ENCODE measurements at regions not wholly inside any gene's neighbourhood (a gene's known extent, or its start where the extent isn't known, plus 50 kb on each side); places are given as distances from the start of the nearest gene placed in this dataset.
"Not testable (repeated sequence)": the region's sequence is repeated elsewhere in the genome, so short reads cannot be mapped to it uniquely, and the experiment has no call there.

DNA sequence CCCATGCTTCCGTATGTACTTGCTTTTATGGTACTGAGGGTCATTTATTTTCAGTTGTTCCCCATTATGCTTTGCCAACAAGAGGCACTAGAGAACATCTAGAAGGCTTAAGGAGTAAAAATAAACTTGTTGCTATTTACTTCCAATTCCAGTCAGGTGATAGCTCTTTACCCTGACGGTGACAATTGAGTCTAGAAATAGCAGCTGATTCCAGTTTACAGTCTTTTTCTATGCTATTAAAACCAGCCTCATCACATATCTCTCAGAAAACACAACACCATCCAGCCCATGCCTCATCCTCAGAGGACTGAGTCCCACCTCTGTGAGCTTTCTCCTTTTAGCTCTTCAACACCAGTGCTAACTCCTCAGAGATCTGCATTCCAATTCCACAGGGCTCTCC lies 327.0 kb downstream of the GPD2 start:
- DNase-seq (ENCODE audit: low spot score) = no peak
- intact Hi-C loops (cut with DNase I) = no loop called here

DNA sequence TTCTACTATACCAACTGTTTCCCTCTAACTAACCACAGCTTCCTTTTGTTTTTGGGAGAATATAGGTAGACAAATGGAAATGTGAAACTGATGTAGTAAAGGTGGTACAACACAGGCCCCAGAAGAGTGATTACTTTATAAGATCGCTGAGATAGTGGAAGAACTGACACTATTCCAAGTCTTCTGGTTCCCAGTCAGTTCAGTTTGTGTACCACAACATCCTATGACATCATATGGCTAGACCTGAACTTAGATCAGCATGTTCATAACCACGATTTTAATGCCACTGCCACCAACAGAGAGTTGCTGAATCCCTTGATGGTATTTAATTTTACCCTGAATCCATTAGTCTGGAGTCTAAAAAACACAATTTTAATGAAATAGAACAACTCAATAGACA lies 328.9 kb downstream of the GPD2 start:
- intact Hi-C loops (cut with DNase I) = no loop called here
- no peak for DNase-seq (ENCODE audit: low spot score)

DNA sequence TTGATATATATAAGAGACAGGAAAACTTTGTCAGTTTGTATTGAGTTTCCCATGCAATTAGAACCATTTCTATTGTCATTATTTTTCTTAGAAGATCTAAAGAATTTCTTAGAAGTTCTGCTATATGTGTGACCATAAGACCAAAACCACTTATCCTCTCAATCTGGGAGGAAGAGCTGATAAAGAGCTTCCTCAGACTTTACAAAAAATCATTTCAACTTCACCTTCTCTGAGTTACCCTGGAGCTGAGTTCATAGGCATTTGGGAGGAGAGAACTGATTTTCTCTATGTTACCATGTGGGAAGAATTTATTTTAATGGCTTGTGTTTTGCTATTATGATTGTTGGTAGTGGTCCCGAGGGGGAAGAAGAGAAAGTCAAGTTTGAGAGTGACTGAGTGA lies 329.3 kb downstream of the GPD2 start:
- intact Hi-C loops (cut with DNase I) = no loop called here
- no peak for DNase-seq (ENCODE audit: low spot score)

DNA sequence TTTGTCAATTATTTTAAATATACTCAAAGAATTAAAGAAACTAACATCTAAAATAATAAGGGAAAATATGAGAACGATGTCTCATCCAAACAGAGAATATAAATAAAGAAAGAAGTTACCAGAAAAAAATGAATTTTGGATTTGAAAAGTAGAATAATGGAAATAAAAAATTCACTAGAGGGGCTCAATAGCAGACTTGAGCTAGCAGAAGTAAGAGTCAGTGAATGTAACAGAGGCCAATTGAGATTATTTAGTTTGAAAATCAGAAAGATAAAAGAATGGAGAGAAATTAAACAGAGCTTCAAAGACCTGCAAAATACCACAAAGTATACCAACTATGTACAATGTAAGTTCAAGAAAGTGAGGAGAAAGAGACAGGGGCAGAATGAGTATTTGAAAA lies 333.6 kb downstream of the GPD2 start:
- DNase-seq (ENCODE audit: low spot score) = no peak
- intact Hi-C loops (cut with DNase I) = no loop called here

DNA sequence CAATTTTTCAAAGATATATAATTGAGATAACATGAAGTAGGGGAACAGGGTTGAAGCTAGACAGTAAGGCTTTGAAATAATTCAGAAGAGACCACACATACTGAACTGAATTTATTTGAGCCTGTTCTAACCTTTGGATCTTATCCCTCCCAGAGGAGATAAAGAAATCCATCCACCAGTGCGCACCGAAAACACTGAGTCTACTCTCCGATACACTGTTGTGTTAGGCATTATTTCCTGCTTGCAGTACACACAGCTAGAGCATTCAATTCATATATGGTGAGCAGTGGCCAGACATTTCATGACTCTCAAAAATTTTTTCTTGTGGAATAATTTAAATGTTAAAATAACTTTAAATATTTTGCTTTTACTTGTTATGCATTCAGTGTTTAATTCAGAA lies 342.7 kb downstream of the GPD2 start:
- intact Hi-C loops (cut with DNase I) = no loop called here
- no peak for DNase-seq (ENCODE audit: low spot score)

DNA sequence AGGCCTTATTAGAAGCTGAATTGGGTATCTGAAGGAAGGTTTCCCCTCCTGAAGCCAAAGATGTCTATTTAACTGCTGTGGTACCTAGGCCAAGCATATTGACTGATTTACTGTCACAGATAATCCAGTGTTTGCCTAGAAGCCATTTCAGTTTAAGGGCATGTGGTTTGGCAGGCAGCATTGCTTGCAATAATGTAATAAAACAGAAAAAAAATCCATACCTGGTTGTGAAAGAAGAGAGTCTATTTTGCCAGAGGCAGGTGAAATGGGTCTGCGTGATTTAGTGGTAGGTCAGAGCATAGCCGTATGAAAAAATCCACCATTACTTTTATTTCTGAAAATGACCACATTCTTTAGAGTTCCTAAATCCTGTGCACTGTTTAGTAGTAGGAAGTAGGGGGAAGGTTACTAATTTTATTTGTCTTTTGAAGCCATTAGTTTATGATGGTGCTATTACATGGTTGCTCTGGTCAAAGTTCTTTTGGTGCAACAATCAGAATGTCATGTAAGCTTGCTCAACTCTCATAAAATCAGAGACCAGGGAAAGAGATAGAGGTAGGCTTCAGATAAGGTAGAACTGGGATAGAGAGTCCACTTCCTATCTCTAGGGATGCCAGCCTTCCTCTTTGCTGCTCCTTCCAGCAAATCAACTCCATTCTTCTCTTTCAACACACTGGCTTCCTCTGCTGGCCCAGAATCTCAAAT lies 343.4 kb downstream of the GPD2 start:
- intact Hi-C loops (cut with DNase I) = no loop called here
- no peak for DNase-seq (ENCODE audit: low spot score)

DNA sequence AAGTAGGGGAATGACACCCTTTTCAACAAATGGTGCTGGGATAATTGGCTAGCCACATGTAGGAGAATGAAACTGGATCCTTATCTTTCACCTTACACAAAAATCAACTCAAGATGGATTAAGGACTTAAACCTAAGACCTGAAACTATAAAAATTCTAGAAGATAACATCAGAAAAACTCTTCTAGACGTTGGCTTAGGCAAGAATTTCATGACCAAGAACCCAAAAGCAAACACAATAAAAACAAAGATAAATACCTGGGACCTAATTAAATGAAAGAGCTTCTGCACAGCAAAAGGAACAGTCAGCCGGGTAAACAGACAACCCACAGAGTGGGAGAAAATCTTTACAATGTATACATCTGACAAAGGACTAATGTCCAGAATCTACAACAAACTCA lies 345.5 kb downstream of the GPD2 start:
- intact Hi-C loops (cut with DNase I); DNase-seq (ENCODE audit: low spot score): not testable (repeated sequence)

DNA sequence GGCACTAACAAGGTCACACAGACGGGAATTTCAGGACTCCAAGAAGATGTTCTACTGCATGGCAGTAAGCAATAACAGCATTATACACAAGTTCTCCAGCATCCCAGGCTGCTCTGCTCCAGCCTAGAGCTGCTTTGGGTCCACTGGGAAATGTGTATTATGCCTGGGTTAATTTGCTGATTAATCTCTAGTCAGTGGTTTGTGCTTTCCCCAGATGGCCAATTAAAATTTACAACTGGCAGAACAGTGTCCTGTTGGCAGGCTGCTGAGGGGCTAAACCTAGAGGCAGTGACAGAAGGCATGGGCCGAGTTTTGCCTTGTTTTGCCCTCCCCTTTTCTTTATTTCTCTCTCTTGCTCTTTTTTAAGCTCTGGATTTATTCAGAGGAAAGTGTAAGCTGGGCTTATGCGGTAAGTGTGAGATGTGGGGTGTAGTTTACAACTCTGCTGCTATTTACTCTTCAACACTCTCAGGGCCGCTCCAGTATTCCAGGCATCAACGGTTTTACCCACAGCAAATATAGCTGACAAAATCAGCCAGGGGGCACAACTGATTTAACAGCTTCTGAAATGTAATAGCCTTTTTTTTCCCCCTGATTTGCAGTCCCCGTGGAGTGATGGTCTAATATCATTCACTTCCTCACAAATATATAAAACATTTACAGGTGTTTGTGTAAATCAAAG lies 348.0 kb downstream of the GPD2 start:
- DNase-seq (ENCODE audit: low spot score) = no peak
- intact Hi-C loops (cut with DNase I) = no loop called here

DNA sequence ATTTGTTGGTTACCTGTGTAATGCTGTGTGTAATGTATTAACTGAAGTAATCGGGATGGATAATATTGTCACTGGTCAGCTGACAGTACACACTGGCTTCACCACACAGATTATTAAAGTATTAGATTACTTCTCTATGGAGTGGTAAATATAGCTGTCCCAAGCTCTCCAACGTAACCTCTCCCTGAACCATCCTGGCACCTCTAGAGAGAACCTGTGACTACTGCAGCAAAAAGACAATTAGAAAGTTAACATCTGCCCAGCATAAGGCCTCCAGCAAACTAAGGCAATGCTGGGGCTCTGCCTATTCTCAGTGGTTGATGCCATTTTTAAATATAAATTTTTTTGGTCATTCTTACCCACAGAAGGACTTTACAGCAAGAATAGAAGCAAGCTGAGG lies 351.3 kb downstream of the GPD2 start:
- intact Hi-C loops (cut with DNase I) = no loop called here

DNA sequence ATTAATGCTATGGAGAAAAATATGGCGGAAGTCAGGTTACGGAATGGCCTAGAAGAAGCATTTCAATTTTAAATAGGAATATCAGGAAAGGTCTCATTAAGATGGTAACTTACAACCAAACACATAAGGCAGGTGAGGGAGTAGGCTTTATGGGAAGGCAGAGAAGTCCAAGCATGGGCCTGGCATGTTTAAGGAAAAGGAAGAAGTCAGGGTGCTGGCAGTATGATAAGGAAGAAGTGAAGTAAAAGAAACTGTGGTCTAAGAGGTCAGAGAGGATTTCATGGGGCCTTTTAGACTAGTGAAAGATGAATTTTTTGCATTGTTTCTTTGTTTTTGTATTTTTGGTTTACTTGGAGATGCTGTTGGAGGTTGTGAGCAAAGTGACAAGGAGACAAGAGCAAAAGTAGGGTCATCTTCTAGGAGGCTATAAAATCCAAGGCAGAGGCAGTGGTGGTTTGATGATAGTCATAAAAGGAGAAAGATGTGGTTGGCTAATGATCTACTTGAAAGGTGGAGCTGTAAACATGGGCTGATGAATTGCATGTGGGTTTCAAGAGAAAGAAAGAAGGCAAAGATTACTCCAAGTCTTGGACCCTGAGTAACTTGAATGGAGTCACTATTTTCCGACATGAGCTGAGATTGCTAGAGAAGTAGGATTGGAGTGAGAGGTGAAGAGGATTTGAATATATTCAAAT lies 354.3 kb downstream of the GPD2 start:
- intact Hi-C loops (cut with DNase I) = no loop called here
- DNase-seq (ENCODE audit: low spot score) = no peak

More for the DNA sequence above, 351.3 kb downstream of the GPD2 start:
- DNase-seq (ENCODE audit: low spot score) = no peak

DNA sequence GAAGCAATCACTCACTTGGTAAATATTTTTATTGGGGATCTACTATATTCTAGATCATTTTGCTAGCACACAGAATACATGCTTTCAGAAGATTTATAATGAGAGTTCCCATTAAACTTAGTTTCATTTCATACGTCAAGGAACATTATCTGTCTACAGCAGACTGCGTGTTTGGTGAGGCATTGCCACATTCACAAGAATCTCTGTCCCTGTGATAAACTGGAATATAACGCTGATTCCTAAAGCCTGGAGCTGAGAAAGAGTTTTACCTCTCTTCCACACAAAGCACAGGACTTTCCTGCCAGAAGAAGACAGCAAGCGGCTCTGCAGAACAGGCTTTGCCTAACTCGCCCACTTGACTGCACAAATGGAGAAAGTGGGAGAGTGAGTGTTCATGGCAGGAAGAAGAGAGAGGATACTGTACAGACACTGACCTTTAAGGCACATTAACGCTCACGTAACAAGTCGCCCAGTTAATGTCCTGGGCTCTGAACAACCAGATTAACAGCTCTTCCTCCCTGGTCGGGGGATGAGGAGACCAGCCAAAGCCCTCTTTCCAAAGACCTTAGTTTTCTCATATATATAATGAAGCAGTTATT lies 356.2 kb downstream of the GPD2 start:
- intact Hi-C loops (cut with DNase I) = no loop called here
- DNase-seq (ENCODE audit: low spot score) = no peak

DNA sequence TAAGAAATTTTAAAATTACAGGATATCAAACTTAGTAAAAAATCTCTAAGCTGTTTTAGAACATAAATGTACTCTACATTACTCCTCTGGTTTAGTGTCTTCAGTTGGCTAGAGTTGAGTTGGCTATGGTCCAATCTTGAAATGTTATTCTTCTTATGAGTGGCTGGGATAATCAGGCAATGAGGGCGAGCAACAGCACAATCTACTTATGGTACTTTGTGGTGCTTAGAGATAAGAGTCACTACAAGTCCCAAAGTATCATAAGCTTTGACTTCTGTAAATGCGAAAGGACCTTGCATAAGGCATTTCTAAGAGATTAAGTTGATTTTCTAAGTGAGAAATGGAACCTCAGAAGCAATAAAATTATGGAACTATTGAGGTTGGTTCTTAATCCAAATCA lies 361.7 kb downstream of the GPD2 start:
- no peak for DNase-seq (ENCODE audit: low spot score)
- intact Hi-C loops (cut with DNase I) = no loop called here

DNA sequence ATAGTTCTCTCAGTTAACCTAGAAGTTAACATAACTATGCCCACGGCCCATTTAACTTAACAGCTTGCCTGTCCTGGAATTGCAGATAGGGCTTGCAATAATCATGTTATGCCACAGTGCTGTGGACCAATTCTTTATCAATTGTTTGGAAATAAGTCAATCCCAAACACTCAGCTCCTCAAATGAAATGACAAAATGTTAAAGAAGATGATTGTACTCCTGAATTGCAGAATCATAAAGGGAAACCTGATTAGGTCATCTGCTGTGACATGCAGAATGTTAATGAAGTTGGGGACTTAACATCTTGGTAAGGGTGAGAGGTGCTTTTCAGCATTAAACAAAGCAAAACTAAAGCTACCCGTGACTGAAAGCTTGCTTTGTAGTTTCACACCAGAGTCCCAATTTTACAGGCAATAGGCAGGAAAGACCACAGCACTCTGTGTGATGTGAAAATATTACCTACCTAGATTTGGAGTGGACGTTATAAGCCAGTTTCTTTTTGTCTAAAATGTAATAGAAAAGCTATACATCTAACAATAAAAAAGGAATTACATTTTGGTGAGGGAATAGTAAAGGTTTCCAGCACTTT lies 364.0 kb downstream of the GPD2 start:
- intact Hi-C loops (cut with DNase I) = no loop called here
- no peak for DNase-seq (ENCODE audit: low spot score)

DNA sequence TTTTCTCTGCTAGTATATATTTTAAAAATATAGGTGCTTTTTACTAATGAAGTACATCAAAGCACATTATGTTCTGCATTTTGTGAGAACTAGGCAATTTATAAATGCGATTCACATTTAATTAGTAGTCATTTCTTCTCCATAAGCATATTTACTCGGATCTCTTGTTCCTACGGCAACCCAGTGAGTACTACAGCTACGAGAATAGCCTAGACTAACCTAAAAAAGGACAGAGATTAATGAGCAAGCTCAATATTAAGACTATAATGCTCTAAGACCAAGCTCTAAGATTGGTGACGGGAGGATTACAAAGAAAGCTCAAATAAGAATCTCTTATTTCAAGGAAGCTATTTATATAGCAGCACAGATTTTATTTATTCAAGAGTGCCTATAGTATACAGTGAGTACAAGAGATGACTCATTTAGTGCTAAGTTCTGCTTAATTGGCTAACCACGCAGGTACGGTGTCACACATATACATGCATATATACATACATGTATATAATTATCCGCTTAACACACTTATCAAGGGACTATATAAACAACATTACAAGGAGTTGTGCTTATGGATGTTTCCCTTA lies 364.7 kb downstream of the GPD2 start:
- no peak for DNase-seq (ENCODE audit: low spot score)
- intact Hi-C loops (cut with DNase I) = no loop called here

DNA sequence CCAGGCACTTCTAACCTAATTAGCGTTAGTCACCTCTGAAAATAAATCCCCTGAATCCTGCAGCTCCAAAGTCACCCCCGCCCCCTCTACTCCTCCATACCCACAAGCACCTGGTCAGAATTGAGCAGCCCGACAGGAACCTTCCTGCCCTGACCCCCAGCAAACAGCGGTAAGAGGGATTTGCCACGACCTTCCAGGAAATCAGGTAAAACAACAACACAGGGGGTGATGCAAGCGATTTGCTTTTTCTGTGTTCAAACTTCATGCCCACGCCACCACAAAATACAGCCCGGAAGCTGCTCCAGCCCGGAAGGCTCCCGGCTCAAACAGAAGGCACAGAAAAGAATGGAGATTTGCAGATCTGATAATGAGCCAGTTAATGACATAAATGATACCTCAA lies 367.1 kb downstream of the GPD2 start:
- intact Hi-C loops (cut with DNase I) = no loop called here
- no peak for DNase-seq (ENCODE audit: low spot score)

DNA sequence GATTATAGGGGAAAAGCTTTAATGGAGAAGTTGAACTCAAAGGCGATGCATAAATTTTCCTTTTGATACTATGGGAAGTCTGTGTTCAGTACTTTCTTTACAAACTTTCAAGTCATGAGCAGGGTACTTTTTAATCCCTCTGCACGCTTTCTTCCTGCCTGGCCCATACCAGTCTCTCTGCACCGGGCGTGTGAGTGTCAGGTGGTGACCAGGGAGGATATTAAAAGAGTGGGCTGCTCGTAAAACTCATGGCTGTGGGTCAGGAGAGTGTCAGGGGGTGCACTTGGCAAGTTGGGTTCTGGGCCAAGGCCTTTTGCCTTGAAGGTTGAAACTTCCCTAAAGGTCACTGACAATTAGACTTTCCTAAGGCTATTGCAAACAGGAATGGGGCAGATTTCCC lies 367.8 kb downstream of the GPD2 start:
- intact Hi-C loops (cut with DNase I) = no loop called here
- no peak for DNase-seq (ENCODE audit: low spot score)

DNA sequence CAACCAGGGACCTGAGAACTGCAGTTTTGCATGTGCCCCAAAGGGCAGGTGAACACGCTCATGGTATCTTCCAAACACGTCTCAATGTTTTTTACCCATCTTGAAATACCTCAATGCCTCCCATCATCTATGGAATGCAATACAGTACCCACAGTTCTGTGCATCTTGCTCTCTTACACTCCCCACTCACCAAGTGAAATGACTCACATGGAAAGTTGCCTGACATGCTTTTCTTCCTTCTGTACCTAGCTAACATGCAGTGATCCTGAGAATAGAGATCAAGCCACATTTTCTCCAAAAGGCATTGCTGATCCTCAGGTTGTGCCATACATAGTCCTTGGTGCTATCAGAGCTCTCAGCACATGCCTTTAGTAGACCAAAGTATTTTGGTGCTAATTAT lies 373.9 kb downstream of the GPD2 start:
- DNase-seq (ENCODE audit: low spot score) = no peak
- intact Hi-C loops (cut with DNase I) = no loop called here

DNA sequence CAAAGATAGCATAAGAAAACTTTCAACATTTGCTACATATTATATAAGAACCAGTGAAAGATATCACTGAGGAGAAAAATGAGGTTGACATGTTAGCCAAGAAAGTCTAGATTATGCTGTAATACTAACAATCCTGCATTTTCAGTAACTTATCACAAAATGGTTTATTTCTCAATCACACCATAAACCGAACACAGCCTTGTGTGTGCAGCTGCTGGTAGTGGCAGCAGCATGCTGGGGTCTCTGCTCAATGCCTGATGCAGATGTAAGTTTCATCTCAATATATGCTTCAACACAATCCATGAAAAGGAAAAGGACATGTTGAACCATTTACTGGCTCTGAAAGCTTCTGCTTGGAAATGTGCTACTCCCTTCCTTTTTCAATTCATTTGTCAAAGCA lies 376.3 kb downstream of the GPD2 start:
- intact Hi-C loops (cut with DNase I) = no loop called here

DNA sequence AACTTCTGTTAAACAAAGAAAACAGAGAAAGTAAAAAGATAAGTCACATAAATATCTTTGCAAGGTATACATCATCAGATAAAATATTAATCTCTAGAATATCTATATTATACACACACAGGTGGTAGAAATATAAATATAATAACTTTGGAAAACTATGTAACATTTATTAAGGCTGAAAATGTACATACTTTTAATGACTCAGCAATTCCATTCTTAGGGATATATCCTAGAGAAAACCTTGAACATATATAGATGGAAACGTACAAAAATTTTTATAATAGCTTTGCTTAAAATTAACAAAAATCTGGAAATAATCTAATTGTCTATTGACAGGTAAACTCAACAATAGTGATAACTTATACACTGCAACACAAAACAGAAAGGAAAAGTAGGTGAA lies 381.3 kb downstream of the GPD2 start:
- no peak for DNase-seq (ENCODE audit: low spot score)
- intact Hi-C loops (cut with DNase I) = no loop called here

More for the DNA sequence above, 376.3 kb downstream of the GPD2 start:
- no peak for DNase-seq (ENCODE audit: low spot score)

DNA sequence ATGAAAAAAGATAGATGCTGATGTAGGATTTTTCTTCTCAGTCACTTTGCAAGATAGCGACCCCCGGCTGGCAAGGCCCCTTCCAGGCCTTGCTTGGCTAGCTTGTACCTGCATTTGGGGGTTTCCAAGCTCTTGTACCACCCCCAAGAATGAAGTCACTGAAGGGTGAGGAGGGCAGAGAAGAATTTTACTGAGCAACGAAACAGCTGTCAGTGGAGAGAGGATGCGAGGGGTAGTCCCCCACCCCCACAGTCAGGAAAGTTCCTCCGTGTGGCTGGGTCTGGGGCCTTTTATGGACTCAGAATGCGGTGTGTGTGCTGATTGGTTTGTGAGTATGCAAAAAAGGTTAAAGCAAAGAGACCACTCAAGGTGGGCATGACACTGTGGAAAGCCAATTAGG lies 382.0 kb downstream of the GPD2 start:
- DNase-seq (ENCODE audit: low spot score) = no peak
- intact Hi-C loops (cut with DNase I) = no loop called here

Measured in posterior vena cava (tissue), 2 donors.